ENCODE measurements at regions not wholly inside any gene's neighbourhood (a gene's known extent, or its start where the extent isn't known, plus 50 kb on each side); places are given as distances from the start of the nearest gene placed in this dataset.

- H3K9me3 Mint-ChIP-seq, result no peaks in the 10 kb centered on the region; the same call in 1 of the 2 replicates
- no peaks in the 10 kb centered on the region for H3K36me3 Mint-ChIP-seq (ENCODE audit: low read depth)
- TF ChIP-seq CTCF (IDR thresholded peaks at IDR 0.05), result no peak
- H3K4me1 Mint-ChIP-seq (ENCODE audit: low read depth), result no peaks in the 10 kb centered on the region
- peaks cover 1% of the 10 kb centered on the region; the same call in 1 of the 2 replicates for H3K27me3 Mint-ChIP-seq (ENCODE audit: insufficient read depth)
- no peak overlapping the region for H3K27ac Mint-ChIP-seq
- no peak for DNase-seq
- no peak overlapping the region for H3K4me3 Mint-ChIP-seq
These were observed 229.8 kb downstream of the RASSF9 start for GRCh38 chr12:85606455-85606854.

- H3K9me3 Mint-ChIP-seq, result peaks cover 4% of the 10 kb centered on the region; the same call in 1 of the 2 replicates
- no peaks in the 10 kb centered on the region for H3K36me3 Mint-ChIP-seq (ENCODE audit: low read depth)
- H3K27ac Mint-ChIP-seq, result no peak overlapping the region
- no peak overlapping the region for H3K4me3 Mint-ChIP-seq
- no peak for DNase-seq
- no peaks in the 10 kb centered on the region; the same call in 1 of the 2 replicates for H3K27me3 Mint-ChIP-seq (ENCODE audit: insufficient read depth)
- no peaks in the 10 kb centered on the region for H3K4me1 Mint-ChIP-seq (ENCODE audit: low read depth)
- TF ChIP-seq CTCF (IDR thresholded peaks at IDR 0.05), result no peak
These were observed 226.4 kb downstream of the RASSF9 start for GRCh38 chr12:85609778-85610177.

- no peak for TF ChIP-seq CTCF (IDR thresholded peaks at IDR 0.05)
- no peaks in the 10 kb centered on the region for H3K4me1 Mint-ChIP-seq (ENCODE audit: low read depth)
These were observed 226.0 kb downstream of the RASSF9 start for GRCh38 chr12:85610194-85610593.

GRCh38 chr12:85616201-85616600 lies 220.0 kb downstream of the RASSF9 start:
- Mint-ChIP-seq H3K9me3 (peaks cover 4% of the 10 kb centered on the region; the same call in 1 of the 2 replicates), H3K4me3 (no peak overlapping the region), H3K4me1 (ENCODE audit: low read depth) (no peaks in the 10 kb centered on the region), H3K27ac (no peak overlapping the region), H3K27me3 (ENCODE audit: insufficient read depth) (no peaks in the 10 kb centered on the region; the same call in 1 of the 2 replicates), H3K36me3 (ENCODE audit: low read depth) (no peaks in the 10 kb centered on the region)
- DNase-seq, result no peak
- no peak for TF ChIP-seq CTCF (IDR thresholded peaks at IDR 0.05)

More at GRCh38 chr12:85610194-85610593, 226.0 kb downstream of the RASSF9 start:
- H3K36me3 Mint-ChIP-seq (ENCODE audit: low read depth), result no peaks in the 10 kb centered on the region
- no peak overlapping the region for H3K4me3 Mint-ChIP-seq
- H3K9me3 Mint-ChIP-seq, result peaks cover 4% of the 10 kb centered on the region; the same call in 1 of the 2 replicates
- no peak for DNase-seq
- no peak overlapping the region for H3K27ac Mint-ChIP-seq
- no peaks in the 10 kb centered on the region; the same call in 1 of the 2 replicates for H3K27me3 Mint-ChIP-seq (ENCODE audit: insufficient read depth)

- no peak overlapping the region for H3K27ac Mint-ChIP-seq
- no peaks in the 10 kb centered on the region; the same call in 1 of the 2 replicates for H3K9me3 Mint-ChIP-seq
- H3K36me3 Mint-ChIP-seq (ENCODE audit: low read depth), result no peaks in the 10 kb centered on the region
- no peak for DNase-seq
- no peaks in the 10 kb centered on the region for H3K4me1 Mint-ChIP-seq (ENCODE audit: low read depth)
- H3K27me3 Mint-ChIP-seq (ENCODE audit: insufficient read depth), result no peaks in the 10 kb centered on the region; the same call in 1 of the 2 replicates
- H3K4me3 Mint-ChIP-seq, result no peak overlapping the region
- TF ChIP-seq CTCF (IDR thresholded peaks at IDR 0.05), result no peak
These were observed 218.7 kb downstream of the RASSF9 start for GRCh38 chr12:85617307-85618091.

All from HFFc6 (cell line).